Adrenal gland (tissue), 9 donors: ENCODE measurements at regions not wholly inside any gene's neighbourhood (a gene's known extent, or its start where the extent isn't known, plus 50 kb on each side); places are given as distances from the start of the nearest gene placed in this dataset.

Source experiments
- DNase-seq, 7 donors: peaks; one replicate each; pipeline ENCODE4 v3.0.0-alpha.2; 2019 to 2020
- H3K27ac ChIP-seq, 5 donors: fragments of 200-600 bp; sonication (generic) in 4 of 5; 1 replicate in 3 of 5; 2 replicates in 2 of 5; pipeline versions ENCODE4 v1.5.1 to v1.8.0; 2016 to 2020; ENCODE audit warnings: mild to moderate bottlenecking in 1 of 5
- H3K27me3 ChIP-seq: fragments of 200-600 bp; 2 replicates; pipeline ENCODE4 v1.8.0; 2021
- H3K36me3 ChIP-seq, 2 donors: fragments of 200-600 bp; replicated peaks in 1 of 2; 1 replicate in 1 of 2; 2 replicates in 1 of 2; pipeline versions ENCODE4 v1.5.1 to v1.8.0; 2018 to 2022
- H3K4me1 ChIP-seq, 2 donors: fragments of 200-600 bp; replicated peaks in 1 of 2; 1 replicate in 1 of 2; 2 replicates in 1 of 2; pipeline versions ENCODE4 v1.5.1 to v1.8.0; 2018 to 2021
- H3K4me3 ChIP-seq, 4 donors: fragments of 200-600 bp; sonication (generic) in 3 of 4; one replicate each; pipeline ENCODE4 v1.5.1; 2016 to 2018
- H3K9me3 ChIP-seq, 3 donors: fragments of 200-600 bp; sonication (generic) in 1 of 3; replicated peaks in 1 of 3; 1 replicate in 2 of 3; 2 replicates in 1 of 3; pipeline versions ENCODE4 v1.5.1 to v1.8.0; 2016 to 2021
- CTCF ChIP-seq, 6 experiments: fragments of 450-650 bp in 4 of 6; fragments of 200-600 bp in 2 of 6; sonication (generic) in 1 of 6; IDR thresholded peaks; 1 replicate in 5 of 6; 2 replicates in 1 of 6; pipeline versions ENCODE4 v1.5.1 to v1.8.0; 2016 to 2021; ENCODE audit warnings: antibody characterized with exemption in 6 of 6, mild to moderate bottlenecking in 2 of 6, moderate library complexity in 1 of 6
- POLR2A ChIP-seq, 2 donors: fragments of 450-650 bp; IDR thresholded peaks; one replicate each; pipeline ENCODE4 v1.6.1; 2017; ENCODE audit warnings: antibody characterized with exemption in 2 of 2, mild to moderate bottlenecking in 2 of 2, moderate library complexity in 1 of 2
- WGBS, 4 donors: extraction: QIAGEN DNeasy Blood & Tissue Kit in 2 of 4; methylation state at CpG; one replicate each; pipeline versions ENCODE4 v1.1.5 to v1.1.7; 2013 to 2017; 5-methylcytosine and 5-hydroxymethylcytosine counted together
- intact Hi-C, 2 donors: fragments of 100-400 bp; cut with DNase I; formaldehyde crosslinking; loops; one replicate each; pipeline versions ENCODE4 v1.14.1 to v1.15.0; 2022 to 2023
- donor health status: healthy with polysubstance abuse.
- donor health status: Bipolar disorder and iron deficiency.
- donor health status: DM: yes; HTN: yes; CAD: no.
- donor health status: DM: no; HTN: no; CAD: no.
- donor health status: DM: no; HTN: no; CAD: no.

GRCh38 chr1:29861922-29862321 is 625.6 kb downstream of the PTPRU start:
- WGBS, 4 donors = 58 to 76% (median 69%) methylated on average over 1 of the region's 1 CpG
- H3K4me3 ChIP-seq = no peak overlapping the region
- TF ChIP-seq CTCF (IDR thresholded peaks at IDR 0.05) = no peak

GRCh38 chr1:29861446-29861845 is 625.1 kb downstream of the PTPRU start:
- Histone ChIP-seq H3K4me3 (no peak overlapping the region), H3K4me1 (no peaks in the 10 kb centered on the region), H3K9me3 (no peaks in the 10 kb centered on the region), H3K27me3 (no peaks in the 10 kb centered on the region), H3K36me3 (no peaks in the 10 kb centered on the region), H3K27ac (no peak overlapping the region)
- TF ChIP-seq POLR2A (IDR thresholded peaks at IDR 0.05) = no peak
- no peak for TF ChIP-seq CTCF (IDR thresholded peaks at IDR 0.05)
- WGBS, 4 donors = 93 to 100% (median 94%) methylated on average over 1 of the region's 1 CpG
- no peak for DNase-seq
- intact Hi-C loops = no loop called here

More at GRCh38 chr1:29861922-29862321, 625.6 kb downstream of the PTPRU start:
- no peak overlapping the region for H3K27ac ChIP-seq
- no peaks in the 10 kb centered on the region for H3K9me3 ChIP-seq
- intact Hi-C loops = no loop called here
- no peaks in the 10 kb centered on the region for H3K27me3 ChIP-seq
- no peak for DNase-seq
- H3K36me3 ChIP-seq = no peaks in the 10 kb centered on the region
- no peaks in the 10 kb centered on the region for H3K4me1 ChIP-seq

- Histone ChIP-seq H3K27ac (no peak overlapping the region), H3K9me3 (no peaks in the 10 kb centered on the region), H3K4me3 (no peak overlapping the region), H3K36me3 (no peaks in the 10 kb centered on the region), H3K27me3 (no peaks in the 10 kb centered on the region), H3K4me1 (no peaks in the 10 kb centered on the region)
- intact Hi-C loops = no loop called here
- TF ChIP-seq POLR2A (IDR thresholded peaks at IDR 0.05) (no peak), CTCF (IDR thresholded peaks at IDR 0.05) (no peak)
- WGBS, 4 donors = 88 to 100% (median 92%) methylated on average over 2 of the region's 2 CpGs
- DNase-seq = no peak
These were observed 624.4 kb downstream of the PTPRU start for GRCh38 chr1:29860681-29861080.

- Histone ChIP-seq H3K27ac (no peak overlapping the region), H3K36me3 (no peaks in the 10 kb centered on the region), H3K4me1 (no peaks in the 10 kb centered on the region), H3K27me3 (no peaks in the 10 kb centered on the region), H3K9me3 (no peaks in the 10 kb centered on the region), H3K4me3 (no peak overlapping the region)
- DNase-seq = no peak
- no peak for TF ChIP-seq POLR2A (IDR thresholded peaks at IDR 0.05)
- no peak for TF ChIP-seq CTCF (IDR thresholded peaks at IDR 0.05)
- WGBS, 4 donors = 60 to 100% (median 84%) methylated on average over 1 of the region's 1 CpG
- intact Hi-C loops = no loop called here
These were observed 623.7 kb downstream of the PTPRU start for GRCh38 chr1:29860056-29860455.
